ENCODE measurements at regions not wholly inside any gene's neighbourhood (a gene's known extent, or its start where the extent isn't known, plus 50 kb on each side); places are given as distances from the start of the nearest gene placed in this dataset.

DNA sequence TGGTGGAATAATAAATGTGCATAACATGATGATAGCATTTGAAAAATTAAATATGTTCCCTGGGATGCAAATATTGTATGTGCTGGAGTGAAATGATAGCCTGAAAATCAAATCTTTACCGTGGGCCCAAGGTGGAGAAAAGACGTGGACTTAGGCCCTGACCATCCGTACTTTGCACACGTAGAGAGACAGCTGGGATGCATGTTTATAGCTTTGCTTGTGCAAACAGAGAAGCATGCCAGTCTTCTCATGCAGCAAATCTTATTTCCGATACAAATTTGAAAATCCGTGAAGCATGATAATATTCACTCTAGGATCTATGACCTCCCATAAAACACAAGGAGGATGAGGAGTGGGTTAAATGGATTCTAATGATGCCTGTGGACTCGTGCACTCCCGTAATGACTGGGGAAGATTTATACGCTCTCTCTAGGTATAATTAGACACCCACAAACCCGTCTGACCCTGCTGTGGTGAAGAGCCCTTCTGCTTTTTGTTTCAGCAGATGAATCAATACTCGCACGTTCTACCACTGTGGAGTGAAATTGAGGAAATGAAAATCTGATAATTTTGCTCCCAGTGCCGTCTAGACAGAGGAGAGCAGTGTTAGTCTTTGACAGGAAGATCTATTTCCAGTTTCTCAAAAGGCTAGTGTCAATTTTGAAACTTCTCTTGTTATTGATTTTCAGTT lies 810.3 kb upstream of the SALL3 start:
- no peak for DNase-seq

DNA sequence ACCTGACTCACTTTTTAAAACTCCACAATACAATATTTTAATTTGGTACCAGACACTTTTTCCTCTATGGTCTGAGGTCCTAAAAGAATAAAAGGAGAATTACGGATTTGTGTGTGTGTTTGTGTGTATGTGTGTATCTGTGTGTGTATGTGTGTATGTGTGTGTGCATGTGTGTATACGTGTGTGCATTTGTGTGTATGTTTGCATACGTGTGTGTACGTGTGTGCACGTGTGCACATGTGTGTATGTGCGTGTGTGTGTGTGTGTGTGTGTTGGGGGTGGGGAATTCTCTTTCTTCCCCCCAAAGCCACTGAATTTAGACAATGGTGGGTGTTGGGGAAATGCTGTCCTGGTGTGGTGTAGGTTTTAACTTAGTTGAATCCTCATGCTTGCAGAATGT lies 807.7 kb upstream of the SALL3 start:
- no peak for DNase-seq

DNA sequence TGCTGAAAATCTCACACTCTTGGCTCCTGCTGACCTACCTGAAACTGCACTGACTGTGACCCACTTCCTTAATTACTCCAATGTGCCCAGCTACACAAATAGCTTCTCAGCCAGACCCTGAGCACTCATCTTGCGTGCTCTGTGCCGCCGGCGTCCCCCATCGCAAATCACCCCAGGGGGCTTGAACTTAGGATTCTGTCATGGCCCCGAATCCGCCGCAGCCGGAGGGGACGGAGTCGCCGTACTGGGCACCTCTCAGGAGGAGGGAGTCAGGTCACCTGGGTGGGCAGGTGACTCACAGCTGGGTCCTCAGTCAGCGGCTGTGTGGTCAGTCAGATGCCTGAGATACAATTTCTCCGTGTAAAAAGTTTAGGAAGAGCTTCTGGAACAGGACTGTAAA lies 804.9 kb upstream of the SALL3 start:
- DNase-seq, result no peak

DNA sequence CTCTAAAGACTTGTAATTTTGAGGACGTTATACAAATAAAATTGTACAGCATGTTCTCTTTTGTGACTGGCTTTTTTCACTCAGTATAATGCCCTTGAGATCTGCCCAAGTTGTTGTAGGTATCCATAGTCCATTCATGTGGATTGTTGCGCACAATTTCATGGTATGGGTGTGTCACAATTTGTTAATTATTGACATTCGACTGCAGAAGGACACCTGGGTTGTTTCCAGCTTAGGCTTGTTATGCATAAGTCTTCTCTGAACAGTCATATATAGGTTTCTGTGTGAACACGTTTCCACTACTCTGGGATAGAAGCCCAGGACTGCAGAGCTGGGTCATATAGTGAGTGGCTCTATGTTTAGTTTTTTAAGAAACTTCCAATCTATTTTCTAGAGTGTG lies 800.8 kb upstream of the SALL3 start:
- DNase-seq, result no peak

DNA sequence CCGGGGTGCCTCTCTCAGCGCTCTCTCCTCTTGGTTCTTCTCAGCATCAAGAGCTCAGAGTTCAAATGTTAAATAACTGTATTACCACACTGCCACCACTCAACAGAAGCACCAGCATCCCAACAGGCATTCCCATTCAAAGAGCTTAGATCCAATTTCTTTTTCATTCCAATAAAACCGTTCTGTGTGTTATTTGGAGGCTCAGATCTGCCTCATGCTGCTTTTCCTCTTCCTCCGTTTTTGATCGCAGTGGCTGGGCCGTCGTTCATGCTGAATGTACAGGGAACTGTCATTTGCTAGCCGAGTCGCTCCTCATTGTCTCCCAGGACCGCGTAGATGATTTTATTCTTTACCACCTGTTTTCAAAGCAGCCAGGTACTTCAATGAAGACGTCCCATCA lies 798.9 kb upstream of the SALL3 start:
- DNase-seq, result no peak

DNA sequence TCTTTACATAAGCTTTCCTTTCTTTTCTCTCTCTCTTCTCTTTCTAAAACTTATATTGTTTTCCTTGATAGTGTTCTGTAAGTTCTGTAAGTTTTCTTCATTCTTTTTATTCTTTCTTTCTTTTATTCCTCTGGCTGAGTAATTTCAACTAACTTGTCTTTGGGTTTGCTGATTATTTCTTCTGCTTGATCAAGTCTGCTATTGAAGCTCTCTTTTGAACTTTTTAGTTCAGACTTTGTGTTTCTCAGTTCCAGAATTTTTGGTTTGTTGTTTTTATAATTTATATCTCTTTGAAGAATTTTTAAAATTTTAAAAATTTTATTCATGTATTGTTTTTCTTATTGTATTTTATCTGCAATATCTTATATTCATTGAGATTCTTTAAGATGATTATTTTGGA lies 795.8 kb upstream of the SALL3 start:
- DNase-seq, result no peak

DNA sequence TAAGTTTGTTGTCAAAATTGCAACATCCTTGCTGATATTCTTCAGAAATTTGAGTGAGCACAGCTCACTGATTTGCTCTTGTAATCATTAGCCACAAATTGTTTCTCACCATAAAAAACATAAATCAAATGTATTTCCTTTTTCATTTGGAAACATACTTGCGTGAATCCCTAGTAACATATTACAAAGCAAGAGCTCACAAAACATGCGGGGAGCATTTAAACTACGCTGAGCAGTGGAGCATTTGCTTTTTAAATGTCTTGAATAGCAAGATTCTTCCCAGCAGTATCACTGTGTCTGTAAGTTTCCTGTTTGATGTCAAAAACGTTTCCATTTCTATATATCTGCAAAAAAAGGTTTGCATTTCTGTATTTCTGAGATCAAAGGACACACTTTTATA lies 788.3 kb upstream of the SALL3 start:
- DNase-seq, result no peak

DNA sequence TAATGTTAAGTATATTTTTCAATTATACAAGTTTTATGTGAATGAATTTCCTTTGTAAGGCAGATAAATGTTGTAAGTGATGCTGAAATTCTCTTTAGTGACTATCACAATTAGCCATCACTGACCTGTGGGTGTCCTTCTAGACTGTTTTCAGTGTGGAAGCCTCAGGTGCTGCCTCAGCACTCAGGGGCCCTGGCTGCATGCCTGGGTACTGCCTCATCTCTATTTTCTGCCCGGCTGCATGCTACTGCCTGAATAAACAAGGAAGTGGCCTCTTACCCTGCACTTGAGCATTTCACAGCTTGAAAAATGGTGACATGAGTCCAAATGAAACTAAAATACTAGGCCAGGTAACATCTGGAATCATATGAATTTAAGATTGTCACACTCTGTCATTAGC lies 787.6 kb upstream of the SALL3 start:
- no peak for DNase-seq

DNA sequence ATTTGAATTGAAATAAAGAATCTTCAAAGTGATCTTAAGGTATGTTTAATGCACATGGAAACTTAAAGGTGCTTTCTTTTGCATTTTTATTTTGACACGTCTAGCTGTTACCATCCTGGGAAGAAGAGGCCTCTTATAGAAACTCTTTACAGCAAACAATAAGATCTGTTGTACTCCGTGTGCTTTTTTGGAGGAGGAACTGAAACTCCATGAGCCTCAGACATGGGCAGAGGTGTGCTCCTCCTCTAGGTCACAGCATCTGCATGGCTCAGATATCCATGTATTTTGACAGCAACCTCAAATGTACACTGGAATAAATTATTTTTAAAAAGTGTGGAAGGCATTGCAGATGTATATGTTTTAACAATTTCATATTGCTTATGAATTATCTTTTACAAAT lies 783.3 kb upstream of the SALL3 start:
- DNase-seq, result no peak

DNA sequence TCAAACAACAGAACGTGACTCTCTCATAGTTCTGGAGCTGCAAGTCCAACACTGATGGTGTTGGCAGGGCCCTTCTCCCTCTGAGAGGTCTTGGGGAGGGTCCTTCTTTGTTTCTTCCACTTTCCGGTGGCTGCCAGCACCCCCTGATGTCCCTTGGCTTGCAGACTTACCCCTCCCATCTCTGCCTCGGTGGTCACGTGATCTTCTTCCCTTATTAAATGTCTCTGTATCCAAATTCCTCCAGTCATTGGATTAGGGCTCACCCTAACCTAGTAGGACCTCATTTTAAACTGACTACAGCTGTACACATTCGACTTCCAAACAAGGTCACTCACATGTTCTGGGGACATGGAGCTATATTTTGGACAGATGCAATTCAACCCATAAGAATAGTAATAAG lies 780.6 kb upstream of the SALL3 start:
- DNase-seq, result no peak

DNA sequence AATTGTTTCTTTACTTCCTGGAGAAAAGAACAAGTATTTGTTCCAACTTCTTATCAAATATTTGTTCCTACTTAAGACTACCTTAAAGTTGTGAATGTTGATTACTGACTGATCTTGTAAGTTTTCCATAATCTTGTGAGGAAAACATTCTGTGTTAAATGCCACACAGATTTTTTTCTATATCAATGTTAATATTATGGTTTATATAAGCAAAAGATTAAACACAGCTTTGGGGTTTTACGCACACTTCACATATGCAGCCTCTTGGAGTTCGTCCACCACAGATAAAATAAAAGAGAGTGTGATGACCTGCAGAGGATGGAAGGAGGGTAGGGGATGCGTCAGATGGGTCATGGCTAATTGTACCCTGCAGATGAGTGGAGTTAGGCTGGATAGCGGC lies 780.0 kb upstream of the SALL3 start:
- DNase-seq, result no peak

DNA sequence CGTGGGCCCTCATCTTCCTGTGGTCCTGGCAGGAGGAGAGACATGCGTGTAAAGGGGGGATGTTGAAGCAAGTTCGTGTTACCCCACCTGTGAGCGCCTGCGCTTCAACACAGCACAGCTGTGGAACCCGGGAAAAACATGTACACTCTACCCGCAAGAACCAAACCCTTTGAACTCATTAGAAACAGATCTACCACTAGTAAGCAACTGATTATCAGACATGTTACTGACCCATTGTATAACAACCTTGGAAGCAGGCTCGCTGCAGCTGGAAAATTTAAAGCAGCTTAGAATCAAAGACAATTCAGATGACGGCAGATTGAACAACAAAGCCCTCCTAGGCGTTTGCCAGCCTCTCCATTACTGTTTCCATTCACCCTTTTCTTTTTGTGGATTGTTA lies 771.7 kb upstream of the SALL3 start:
- no peak for DNase-seq

DNA sequence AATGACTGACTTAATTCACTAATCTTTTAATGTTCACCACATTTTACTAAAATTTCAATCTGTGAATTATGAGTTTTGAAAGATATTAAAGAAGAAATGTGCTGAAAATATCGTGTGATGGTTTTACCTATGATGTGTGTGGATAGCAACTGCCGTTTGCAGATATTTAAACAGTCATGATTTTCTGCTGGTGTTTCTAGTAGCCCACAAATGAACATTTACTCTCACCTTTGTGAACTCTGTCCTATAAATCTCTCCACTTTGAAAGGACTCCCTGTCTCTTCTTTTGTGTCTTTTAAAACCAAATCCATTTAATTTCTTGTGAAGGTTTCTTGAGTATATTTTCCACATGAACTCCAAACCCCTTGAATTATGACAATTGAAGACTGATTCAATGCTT lies 771.2 kb upstream of the SALL3 start:
- DNase-seq, result no peak

DNA sequence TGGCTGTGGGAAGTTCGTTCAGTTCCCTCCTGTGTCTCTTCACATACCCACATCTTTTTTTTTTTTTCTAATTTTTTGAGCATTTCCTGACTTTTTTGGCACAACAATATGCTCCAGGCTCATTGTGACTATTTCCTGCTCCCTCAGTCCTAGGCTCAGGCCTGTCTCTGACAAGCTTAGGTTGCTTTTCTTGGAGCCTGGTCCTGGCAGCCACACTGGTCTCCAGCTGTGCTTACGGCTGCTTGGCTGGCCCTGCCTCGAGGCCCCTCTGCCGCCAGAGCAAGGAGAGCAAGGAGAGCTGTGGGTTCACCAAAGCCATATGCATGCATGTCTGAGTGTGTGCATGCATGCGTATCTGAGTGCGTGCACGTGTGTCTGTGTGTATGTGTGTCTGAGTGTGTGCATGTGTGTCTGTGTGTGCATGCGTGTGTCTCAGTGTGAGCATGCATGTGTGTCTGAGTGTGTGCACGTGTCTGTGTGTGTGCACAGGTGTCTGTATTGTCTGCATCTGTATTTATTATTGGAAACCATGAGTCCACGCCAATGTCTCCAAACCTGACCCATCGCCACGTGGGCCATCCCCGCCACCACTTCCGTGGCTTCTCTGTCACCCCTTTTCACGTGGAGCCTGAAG lies 766.1 kb upstream of the SALL3 start:
- no peak for DNase-seq

DNA sequence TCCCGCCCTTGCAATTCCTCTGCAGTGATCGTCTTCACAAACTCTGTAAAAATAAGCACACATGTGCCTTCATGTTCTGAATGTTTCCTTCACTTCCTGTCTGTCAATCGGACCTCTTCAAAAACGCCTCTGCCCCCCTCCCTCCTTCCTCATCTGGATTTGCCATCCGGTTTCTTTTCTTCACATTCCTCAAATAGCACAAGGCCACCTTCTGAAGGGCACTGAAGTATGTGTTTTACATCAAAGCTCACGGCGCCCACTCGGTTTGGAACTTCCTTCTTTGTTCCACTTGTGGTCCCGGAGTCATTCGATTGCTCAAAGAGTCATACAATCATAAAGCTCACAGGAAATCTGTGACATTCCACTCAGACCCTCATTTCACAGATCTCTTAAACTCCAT lies 758.1 kb upstream of the SALL3 start:
- DNase-seq, result no peak

DNA sequence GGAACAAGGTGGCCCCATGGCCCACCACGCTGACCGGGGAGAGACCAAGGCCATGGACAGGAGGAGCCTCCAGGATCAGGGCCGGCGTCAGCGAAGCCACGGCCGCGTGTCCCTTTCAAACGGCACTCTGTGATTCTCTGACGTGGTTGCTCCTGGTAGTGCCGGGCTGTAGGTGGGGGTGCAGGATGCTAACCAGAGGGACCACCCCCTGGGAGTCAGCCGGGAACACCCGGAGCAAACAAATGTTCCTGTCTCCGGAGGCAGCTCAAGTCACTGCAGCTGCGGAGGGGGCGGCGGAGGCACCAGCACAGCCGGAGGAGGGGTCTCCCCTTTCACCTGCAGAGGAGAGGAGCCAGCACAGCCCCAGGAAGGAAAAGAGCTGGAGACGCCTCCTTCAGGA lies 750.6 kb upstream of the SALL3 start:
- no peak for DNase-seq

DNA sequence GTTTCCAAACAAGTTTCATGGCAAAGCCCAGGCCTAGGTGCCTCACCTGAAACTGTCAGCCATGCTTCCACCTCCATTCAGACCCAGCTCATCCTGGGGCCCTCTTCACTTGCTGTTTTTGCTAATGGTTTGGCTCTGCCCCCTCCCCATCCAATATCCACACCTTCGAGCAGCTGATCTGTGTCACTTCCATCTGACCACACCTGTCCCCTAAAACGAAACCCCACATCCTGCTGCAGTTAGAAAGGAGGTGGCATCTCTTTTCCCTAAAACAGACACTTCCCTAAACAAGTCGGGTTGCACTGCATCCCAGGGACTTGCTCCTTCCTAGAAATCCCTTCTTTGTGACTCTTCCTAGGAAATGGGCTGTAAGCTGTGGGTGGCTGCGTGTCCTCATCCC lies 748.7 kb upstream of the SALL3 start:
- no peak for DNase-seq

DNA sequence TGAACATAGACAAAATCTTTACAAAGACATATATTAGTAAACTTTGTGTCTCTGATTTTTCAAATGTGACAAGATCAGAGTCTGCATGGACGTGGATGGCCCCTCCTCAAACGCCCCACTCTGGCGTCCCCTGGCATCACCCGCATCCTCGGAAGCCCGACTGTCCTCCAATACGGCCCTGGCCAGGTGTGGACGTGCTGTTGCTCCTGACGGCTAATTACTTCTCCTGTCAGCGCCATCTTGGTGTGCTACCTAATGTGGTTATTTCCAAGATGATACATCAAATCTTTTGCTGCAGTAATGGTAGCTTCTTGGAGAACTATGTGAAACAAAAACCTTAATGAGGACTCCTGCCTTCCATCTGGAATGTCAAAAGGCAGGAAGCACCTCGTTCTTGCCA lies 747.4 kb upstream of the SALL3 start:
- DNase-seq, result no peak

DNA sequence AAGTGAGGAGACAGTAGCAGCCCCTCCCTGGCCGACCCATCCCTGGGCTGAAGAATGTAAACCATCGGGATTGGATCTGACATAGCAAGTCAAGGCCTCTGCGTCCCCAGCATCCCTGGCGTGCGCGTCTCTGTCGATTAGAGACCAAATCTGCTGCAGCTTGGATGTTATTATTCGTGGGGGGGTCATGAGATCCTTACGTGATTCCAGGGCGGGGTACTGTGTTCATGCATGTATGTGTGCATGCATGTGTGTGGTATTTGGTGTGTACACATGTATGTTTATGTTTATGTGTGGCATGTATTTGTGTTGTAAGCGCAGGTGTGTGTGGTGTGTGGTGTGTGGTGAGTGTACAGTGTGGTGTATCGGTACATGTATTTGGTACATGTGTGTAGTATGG lies 741.8 kb upstream of the SALL3 start:
- no peak for DNase-seq

DNA sequence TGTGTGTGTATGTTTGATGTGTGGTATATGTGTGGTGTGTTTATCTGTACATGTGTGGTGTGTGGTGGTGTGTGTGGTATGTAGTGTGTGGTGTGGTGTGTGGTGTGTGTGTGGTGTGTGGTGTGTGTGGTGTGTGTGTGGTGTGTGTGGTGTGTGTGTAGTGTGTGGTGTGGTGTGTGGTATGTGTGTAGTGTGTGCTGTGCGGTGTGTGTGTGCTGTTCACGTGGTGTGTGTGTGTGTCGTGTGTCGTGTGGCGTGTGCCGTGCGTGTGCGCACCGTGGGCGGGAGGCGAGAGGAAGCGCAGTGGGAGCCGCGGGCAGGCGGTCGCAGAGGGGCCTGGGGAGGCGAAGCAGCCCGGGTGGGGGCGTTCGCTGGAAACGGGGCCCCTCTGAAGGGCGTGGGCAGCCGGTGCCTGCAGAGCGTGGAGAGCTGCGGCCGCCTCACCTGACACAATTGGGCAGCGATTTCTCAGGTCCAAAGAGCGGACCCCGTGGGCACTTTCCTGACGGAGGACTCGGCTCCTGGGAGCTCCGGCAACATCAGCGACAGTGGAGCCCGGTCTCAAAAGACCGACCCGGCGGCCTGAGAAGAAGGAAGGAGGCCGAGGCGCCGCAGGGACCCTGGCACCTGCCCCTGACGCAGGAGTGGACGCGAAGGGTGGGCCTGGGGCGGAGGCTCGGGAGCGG lies 741.1 kb upstream of the SALL3 start:
- no peak for DNase-seq

DNA sequence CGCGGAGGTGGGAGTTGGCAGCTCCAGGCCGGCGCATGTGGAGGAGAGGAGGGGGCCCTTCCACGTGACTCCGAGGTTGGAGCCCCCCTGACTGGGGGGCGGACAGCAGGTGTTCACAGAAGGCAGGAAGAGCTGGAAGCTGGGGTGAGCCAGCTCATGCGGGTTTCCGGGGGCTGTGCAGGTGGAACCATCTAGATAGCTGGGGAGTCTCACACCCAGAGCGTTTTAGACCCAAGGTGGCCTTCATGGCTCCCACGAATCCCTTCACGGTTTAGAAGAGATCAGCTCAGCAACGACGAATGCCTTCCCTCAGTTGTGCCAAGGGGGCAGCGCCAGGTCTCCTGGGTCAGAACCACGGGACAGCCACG lies 740.5 kb upstream of the SALL3 start:
- DNase-seq, result no peak

DNA sequence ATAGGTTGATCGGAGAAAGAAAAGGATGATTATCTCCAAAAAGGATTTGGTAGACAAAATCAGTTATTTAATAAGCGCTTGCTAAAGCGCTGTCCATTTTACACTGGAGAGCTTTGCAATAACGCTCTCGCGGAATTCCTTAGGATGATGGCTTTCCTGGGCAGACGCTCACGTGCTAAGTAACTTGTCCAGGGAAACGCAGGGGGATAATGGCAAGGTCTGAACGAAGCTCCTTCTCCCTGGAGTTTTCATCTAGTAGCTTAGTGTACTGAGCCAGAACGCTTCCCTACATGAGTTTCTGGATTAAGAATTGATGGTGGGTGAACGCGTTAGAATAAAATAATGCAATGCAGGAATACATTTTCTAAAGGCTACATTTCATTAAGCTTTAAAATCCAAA lies 739.5 kb upstream of the SALL3 start:
- no peak for DNase-seq

DNA sequence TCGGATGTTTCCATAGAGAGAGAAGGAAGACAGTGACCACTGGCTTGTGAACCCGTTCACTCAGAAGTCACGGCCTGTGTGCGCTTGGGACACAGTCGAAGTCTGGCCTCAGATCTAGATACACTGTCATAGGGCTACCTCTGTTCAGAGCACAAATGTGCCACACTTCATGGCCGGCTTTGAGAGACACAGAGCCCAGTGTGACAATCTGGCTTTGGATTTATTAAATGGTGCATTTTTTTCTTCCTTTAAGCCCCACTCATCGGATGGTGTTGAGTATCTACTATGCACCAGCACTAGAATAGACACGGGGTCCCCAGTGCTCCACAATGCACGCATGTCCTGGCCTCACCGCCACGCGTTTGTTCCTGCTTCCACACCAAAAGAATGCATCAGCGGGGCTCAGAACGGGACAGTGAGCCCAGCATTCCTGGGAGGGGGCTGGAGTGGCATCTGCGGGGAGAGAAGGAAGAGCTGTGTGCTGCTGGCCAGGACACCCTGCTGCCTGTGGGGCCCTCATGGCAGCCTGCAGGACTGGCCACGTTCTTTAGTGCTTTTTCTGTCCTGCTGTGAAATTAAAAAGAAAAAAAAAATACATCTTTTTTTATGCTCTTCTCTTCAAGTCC lies 738.9 kb upstream of the SALL3 start:
- DNase-seq, result no peak

DNA sequence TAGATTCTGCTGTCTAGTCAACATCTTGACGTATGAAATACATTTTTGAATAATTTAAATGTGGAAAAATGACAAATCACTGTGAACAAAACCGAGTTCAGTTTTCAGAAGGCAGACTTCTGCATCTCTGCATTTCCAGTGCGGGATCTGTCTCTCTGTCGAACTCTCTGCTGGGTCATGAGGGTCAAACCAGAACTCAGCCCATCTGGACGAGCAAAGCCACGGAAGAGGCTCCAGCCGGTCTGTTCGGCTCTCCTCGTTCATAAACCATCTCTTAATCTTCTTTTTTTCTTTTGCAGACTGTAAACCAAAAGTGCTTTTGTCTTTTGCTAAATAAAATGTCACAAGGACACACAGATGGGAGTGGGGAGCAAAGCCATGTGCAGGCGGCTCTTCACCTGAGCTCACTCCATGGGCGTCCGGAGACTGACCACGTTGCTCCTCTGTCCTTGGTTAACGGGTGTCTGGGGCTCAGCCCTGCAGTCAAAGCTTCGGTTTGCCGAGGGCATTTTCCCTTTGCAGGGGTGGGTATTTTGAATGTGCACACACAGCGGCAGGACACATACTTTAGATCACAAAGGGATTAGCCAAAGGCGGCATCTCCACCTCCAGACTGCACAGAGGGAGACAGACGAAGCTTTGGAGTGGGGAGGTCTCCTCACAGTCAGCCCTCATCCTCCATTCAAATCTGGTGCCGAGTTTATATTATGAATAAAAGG lies 737.9 kb upstream of the SALL3 start:
- no peak for DNase-seq
